Vagina (tissue), 2 donors: ENCODE measurements at regions not wholly inside any gene's neighbourhood (a gene's known extent, or its start where the extent isn't known, plus 50 kb on each side); places are given as distances from the start of the nearest gene placed in this dataset.

Source experiments
- DNase-seq, 2 donors: peaks; one replicate each; pipeline ENCODE4 v3.0.0-alpha.2; 2017; ENCODE audit errors: extremely low spot score in 2 of 2
- H3K27ac ChIP-seq: fragments of 200-600 bp; sonication (generic); one replicate; pipeline ENCODE4 v1.5.1; 2019
- H3K27me3 ChIP-seq: fragments of 200-600 bp; sonication (generic); one replicate; pipeline ENCODE4 v1.5.1; 2019
- H3K36me3 ChIP-seq, 2 donors: fragments of 200-600 bp; sonication (generic); one replicate each; pipeline ENCODE4 v1.5.1; 2017 to 2019
- H3K4me1 ChIP-seq: fragments of 200-600 bp; sonication (generic); one replicate; pipeline ENCODE4 v1.5.1; 2019
- H3K4me3 ChIP-seq, 2 donors: fragments of 200-600 bp; sonication (generic); 1 replicate in 1 of 2; 2 replicates in 1 of 2; pipeline ENCODE4 v1.5.1; 2016 to 2019
- H3K9me3 ChIP-seq: fragments of 200-600 bp; sonication (generic); one replicate; pipeline ENCODE4 v1.5.1; 2019
- CTCF ChIP-seq, 3 experiments: fragments of 450-650 bp in 2 of 3; fragments of 200-600 bp in 1 of 3; sonication (generic) in 1 of 3; IDR thresholded peaks; one replicate each; pipeline ENCODE4 v1.5.1; 2017 to 2019; ENCODE audit warnings: antibody characterized with exemption in 3 of 3, mild to moderate bottlenecking in 2 of 3, moderate library complexity in 2 of 3
- POLR2A ChIP-seq, 2 donors: fragments of 450-650 bp; IDR thresholded peaks; one replicate each; pipeline ENCODE4 v1.6.1; 2017; ENCODE audit warnings: antibody characterized with exemption in 2 of 2, mild to moderate bottlenecking in 2 of 2, moderate library complexity in 2 of 2
- POLR2AphosphoS5 ChIP-seq, 2 donors: sonication (generic); formaldehyde crosslinking; IDR thresholded peaks; one replicate each; pipeline ENCODE4 v1.9.0; 2017; ENCODE audit warnings: antibody characterized with exemption in 2 of 2, mild to moderate bottlenecking in 2 of 2, low read depth in 1 of 2; ENCODE audit not compliant: insufficient read depth in 1 of 2
- intact Hi-C: fragments of 100-400 bp; cut with DNase I; formaldehyde crosslinking; loops from one replicate; pipeline ENCODE4 v1.15.1; 2023

- DNase-seq = no peak
- Histone ChIP-seq H3K36me3 (no peaks in the 10 kb centered on the region), H3K27ac (no peak overlapping the region), H3K9me3 (no peaks in the 10 kb centered on the region), H3K4me3 (no peak overlapping the region), H3K4me1 (no peaks in the 10 kb centered on the region), H3K27me3 (no peaks in the 10 kb centered on the region)
- intact Hi-C loops = no loop called here
- no peak for TF ChIP-seq POLR2AphosphoS5 (IDR thresholded peaks at IDR 0.05; ENCODE audit: insufficient read depth in 1 of 2, low read depth in 1 of 2)
- TF ChIP-seq POLR2A (IDR thresholded peaks at IDR 0.05) = no peak
- TF ChIP-seq CTCF (IDR thresholded peaks at IDR 0.05) = no peak
Observed at GRCh38 chr5:43875741-43876140, 272.8 kb downstream of the NNT start.

GRCh38 chr5:43874772-43875171 is 271.8 kb downstream of the NNT start:
- intact Hi-C loops = no loop called here
- no peak overlapping the region for H3K4me3 ChIP-seq
- no peaks in the 10 kb centered on the region for H3K27me3 ChIP-seq
- H3K27ac ChIP-seq = no peak overlapping the region
- no peaks in the 10 kb centered on the region for H3K36me3 ChIP-seq
- H3K9me3 ChIP-seq = no peaks in the 10 kb centered on the region
- no peak for DNase-seq
- TF ChIP-seq POLR2AphosphoS5 (IDR thresholded peaks at IDR 0.05; ENCODE audit: insufficient read depth in 1 of 2, low read depth in 1 of 2) = no peak
- TF ChIP-seq POLR2A (IDR thresholded peaks at IDR 0.05) = no peak
- no peak for TF ChIP-seq CTCF (IDR thresholded peaks at IDR 0.05)
- H3K4me1 ChIP-seq = no peaks in the 10 kb centered on the region

- Histone ChIP-seq H3K4me1 (no peaks in the 10 kb centered on the region), H3K9me3 (no peaks in the 10 kb centered on the region), H3K36me3 (no peaks in the 10 kb centered on the region), H3K27me3 (no peaks in the 10 kb centered on the region), H3K4me3 (no peak overlapping the region), H3K27ac (no peak overlapping the region)
- intact Hi-C loops = no loop called here
- TF ChIP-seq POLR2A (IDR thresholded peaks at IDR 0.05) (no peak), POLR2AphosphoS5 (IDR thresholded peaks at IDR 0.05; ENCODE audit: insufficient read depth in 1 of 2, low read depth in 1 of 2) (no peak), CTCF (IDR thresholded peaks at IDR 0.05) (no peak)
- DNase-seq = no peak
Observed at GRCh38 chr5:43873791-43874190, 270.8 kb downstream of the NNT start.

- H3K36me3 ChIP-seq = no peaks in the 10 kb centered on the region
- intact Hi-C loops = no loop called here
- no peak overlapping the region for H3K27ac ChIP-seq
- H3K4me3 ChIP-seq = no peak overlapping the region
- no peak for DNase-seq
- no peak for TF ChIP-seq CTCF (IDR thresholded peaks at IDR 0.05)
- no peaks in the 10 kb centered on the region for H3K9me3 ChIP-seq
- H3K27me3 ChIP-seq = no peaks in the 10 kb centered on the region
- no peaks in the 10 kb centered on the region for H3K4me1 ChIP-seq
Observed at GRCh38 chr5:43859309-43859708, 256.3 kb downstream of the NNT start.

GRCh38 chr5:43855452-43855851 is 252.5 kb downstream of the NNT start:
- Histone ChIP-seq H3K9me3 (no peaks in the 10 kb centered on the region), H3K4me1 (no peaks in the 10 kb centered on the region), H3K4me3 (no peak overlapping the region), H3K27me3 (no peaks in the 10 kb centered on the region), H3K27ac (no peak overlapping the region), H3K36me3 (no peaks in the 10 kb centered on the region)
- no peak for DNase-seq
- intact Hi-C loops = no loop called here
- TF ChIP-seq CTCF (IDR thresholded peaks at IDR 0.05) (no peak), POLR2A (IDR thresholded peaks at IDR 0.05) (no peak), POLR2AphosphoS5 (IDR thresholded peaks at IDR 0.05; ENCODE audit: insufficient read depth in 1 of 2, low read depth in 1 of 2) (no peak)
